ENCODE measurements at regions not wholly inside any gene's neighbourhood (a gene's known extent, or its start where the extent isn't known, plus 50 kb on each side); places are given as distances from the start of the nearest gene placed in this dataset.

GRCh38 chrX:45258731-45259402 lies 58.2 kb upstream of the DIPK2B start:
- Histone ChIP-seq H3K4me1 (no peaks in the 10 kb centered on the region), H3K4me3 (no peak overlapping the region), H3K27me3 (no peaks in the 10 kb centered on the region), H3K27ac (peak overlapping the region in 3 of 4 donors; percentile 48 to 62 (median 49)), H3K36me3 (no peaks in the 10 kb centered on the region), H3K9me3 (no peaks in the 10 kb centered on the region)
- intact Hi-C loops (cut with DNase I; ENCODE audit: low total_unique reads), result no loop called here
- no peak for TF ChIP-seq POLR2A (IDR thresholded peaks at IDR 0.05)
- peak; percentile 30 for TF ChIP-seq EP300 (IDR thresholded peaks at IDR 0.05; ENCODE audit: low read depth)
- in situ Hi-C loops (cut with MboI; ENCODE audit: low pct_ligation_motif_present in 1 of 4, low pct_unique_long_range_greater_than_20kb in 1 of 4, low sequenced_read_pairs in 3 of 4), result loop anchor here in 1 of 4 donors (25.0 kb wide), 1 partner anchor 97 kb away; no protein-coding TSS in a partner anchor
- DNase-seq, result peak; percentile 42
- WGBS, 2 donors (ENCODE audit: low coverage in 1 of 2), result 42% methylated on average over 6 of the region's 6 CpGs; no CpG with 5 or more reads in 1 of the 2 donors

Small RNA genes lying in the stretch of these regions (small RNA-seq; reads per million reads assigned to genes)
- gene MIR221, result 128 to 386 (median 220) reads per million in 4 donors
- gene MIR222, result 264 to 439 (median 384) reads per million in 4 donors
- 0 reads per million in 4 donors for gene RF00017
- gene RF00591, result 0 reads per million in 4 donors

Data from transverse colon (tissue), 4 donors.